ENCODE measurements at regions not wholly inside any gene's neighbourhood (a gene's known extent, or its start where the extent isn't known, plus 50 kb on each side); places are given as distances from the start of the nearest gene placed in this dataset.
"Not testable (repeated sequence)": the region's sequence is repeated elsewhere in the genome, so short reads cannot be mapped to it uniquely, and the experiment has no call there.

DNA sequence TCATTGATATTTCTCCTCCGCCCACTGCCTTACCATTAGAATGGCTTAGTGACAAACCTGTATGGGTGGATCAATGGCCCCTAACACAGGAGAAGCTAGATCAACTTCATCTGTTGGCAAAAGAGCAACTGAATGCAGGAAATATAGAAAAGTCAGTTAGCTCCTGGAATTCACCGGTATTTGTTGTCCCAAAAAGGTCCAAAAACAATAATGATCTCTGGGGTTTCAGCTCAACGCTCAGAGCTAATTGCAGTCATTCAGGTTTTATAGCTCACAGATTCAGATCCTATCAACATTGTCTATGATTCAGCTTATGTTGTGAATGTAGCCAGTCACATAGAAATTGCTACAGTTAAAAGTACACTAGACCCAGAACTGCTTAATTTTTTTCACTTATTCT lies 124.0 kb upstream of the ZCCHC13 start:
- DNase-seq: no peak

DNA sequence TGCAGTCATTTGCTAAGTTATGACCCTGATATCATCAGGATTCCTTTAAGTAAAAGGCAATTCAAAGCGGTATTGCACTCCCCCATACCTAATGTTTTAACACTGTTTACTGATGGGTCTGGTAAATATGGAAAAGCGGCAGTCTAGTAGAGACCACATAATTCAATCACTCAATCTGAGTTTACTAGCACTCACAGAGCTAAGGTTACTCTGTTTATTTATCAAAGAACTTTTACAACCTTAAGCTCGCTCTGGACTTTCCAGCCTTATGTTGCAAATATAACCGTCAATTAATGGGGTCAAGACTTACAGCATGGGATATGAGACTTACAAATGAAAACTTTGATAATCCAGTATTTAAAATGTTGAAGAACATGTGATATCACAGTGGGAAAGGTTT lies 124.5 kb upstream of the ZCCHC13 start:
- DNase-seq: no peak

DNA sequence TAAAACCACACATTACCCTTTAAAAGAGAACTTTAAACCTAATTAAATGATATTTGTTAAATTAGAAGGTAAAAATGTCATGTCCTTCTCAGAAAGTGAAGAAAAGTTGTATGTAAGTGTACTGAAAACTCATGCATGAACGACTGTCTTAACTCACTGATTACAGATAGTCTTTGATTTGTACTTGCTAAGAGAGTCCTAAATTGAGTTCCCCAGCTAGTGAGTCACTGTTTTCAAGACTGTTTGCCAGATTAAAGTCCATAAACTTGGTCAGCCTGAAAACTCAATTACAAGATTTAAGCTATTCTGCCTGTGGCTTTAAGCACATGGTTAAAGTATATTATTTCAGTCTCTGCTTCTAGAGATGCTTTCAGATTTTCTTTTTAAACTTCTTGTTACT lies 124.9 kb upstream of the ZCCHC13 start:
- DNase-seq: no peak

DNA sequence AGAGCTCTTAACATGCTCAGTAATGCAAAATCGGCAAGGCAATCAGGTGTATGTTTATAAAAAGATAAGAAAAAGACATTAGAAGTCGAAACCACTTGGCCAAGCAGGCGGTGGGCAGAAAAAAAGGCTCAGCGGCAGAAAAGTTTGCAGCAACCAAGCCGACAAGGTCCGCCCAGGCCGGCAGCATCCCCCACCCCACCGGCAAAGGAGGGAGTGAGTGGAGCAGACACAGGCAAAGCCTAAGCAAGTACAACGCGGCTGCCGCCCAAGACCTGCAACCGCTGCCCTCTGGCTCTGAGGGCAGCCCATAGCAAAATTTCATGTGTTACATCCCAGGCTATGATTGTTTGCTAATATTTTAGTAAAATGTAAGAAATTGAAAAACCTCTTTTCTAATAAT lies 125.4 kb upstream of the ZCCHC13 start:
- DNase-seq: no peak

DNA sequence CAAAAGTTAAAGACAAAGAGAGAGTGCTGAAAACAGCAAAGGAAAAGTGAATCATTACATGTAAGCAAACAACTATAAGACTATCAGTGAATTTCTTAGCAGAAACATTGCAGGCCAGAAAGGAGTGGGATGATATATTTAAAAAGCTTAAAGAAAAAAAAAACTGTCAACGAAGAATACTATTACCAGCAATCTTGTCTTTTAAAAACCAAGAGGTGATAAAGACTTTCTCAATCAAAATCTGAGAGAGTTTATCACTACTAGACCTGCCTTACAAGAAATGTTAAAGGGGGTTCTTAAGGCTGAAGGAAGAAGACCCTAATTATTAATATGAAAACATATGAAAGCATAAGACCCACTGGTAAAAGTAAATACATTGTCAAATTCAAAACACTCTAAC lies 132.5 kb upstream of the ZCCHC13 start:
- DNase-seq: no peak

DNA sequence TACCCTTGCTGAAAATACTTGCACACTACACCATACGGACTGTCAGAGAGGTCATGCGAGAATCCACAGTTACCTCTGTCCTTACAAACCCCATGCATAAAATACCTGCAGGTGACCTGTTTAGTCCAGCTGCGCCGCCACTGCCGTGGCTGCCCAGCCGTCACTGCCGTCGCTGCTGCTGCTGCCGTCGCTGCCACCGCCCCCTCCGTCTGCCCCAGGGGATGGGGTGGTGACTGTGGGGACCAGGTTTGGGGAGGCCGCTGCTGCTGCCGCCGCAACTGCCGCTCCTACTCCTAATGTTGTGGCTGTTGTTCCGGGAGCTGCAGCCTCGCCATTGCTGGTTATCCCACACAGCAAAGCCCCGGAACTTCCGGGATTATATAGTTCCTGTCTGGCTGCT lies 141.8 kb upstream of the ZCCHC13 start:
- DNase-seq: no peak

DNA sequence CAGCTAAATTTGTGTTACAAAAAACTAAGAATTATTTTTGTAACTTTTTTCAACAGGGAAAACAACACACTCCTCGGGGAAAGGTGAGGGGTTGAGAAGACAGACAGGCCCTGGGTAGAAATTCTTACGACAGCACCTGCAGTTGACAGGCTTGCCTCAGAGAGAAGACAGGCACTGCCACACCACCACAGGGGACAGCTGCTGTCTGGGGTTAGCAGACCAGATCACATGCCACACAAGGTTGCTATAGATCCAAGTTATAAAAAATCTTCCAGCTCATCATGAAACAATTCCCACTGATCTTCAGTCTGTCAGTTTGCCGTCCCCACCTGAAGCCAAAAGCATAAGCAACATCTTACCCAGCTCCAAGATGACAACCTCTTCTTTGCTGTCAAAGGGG lies 143.2 kb upstream of the ZCCHC13 start:
- no peak for DNase-seq

DNA sequence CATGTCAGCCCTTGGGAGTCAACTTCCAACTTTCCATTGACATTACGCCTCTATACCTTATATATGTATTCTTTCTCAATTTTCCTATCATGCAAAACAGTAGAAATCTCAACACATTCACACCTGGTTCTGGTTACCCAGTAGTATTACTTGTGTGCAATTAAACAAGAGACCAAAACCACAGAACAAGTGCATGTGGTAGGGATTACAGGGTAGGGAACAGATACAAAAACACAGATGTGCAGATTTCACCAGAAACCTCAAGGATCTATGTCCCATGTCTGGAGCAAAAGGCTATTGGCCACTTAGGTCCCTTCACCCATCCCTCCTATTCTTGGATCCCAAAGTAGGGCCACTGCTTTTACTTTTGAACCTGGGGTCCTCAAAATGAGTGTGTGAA lies 143.6 kb upstream of the ZCCHC13 start:
- no peak for DNase-seq

DNA sequence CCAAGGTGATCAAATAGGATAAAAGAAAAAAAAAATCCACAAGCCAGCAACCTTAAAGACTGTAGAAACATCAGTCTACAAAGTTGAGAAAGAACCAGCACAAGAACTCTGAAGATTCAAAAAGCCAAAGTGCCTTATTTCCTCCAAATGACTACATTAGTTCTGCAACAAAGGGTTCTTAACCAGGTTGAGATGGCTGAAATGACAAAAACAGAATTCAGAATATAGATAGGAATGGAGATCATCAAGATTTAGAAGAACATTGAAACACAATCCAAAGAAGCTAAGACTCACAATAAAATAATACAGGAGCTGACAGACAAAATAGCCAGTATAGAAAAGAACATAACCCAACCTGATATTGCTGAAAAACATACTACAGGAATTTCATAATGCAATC lies 156.5 kb upstream of the ZCCHC13 start:
- no peak for DNase-seq

DNA sequence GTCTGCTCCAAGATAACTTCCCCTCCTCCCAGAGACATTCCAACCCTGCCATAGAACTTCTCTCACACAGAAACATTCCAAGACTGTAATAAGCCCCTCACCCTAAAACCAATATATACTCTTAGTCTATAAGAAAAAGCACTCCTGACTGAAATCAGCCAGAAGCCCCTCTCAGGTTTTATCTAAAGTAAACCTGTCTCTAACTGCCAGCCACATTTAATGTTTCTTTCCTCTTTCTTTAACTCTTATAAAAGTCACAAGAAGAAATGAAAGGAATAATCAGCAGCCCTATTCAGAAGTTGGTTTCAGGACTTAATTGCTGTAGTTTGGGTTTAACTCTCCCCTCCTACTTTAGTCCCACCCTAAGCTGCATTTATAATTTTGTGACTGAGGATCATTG lies 165.0 kb upstream of the ZCCHC13 start:
- DNase-seq: no peak

DNA sequence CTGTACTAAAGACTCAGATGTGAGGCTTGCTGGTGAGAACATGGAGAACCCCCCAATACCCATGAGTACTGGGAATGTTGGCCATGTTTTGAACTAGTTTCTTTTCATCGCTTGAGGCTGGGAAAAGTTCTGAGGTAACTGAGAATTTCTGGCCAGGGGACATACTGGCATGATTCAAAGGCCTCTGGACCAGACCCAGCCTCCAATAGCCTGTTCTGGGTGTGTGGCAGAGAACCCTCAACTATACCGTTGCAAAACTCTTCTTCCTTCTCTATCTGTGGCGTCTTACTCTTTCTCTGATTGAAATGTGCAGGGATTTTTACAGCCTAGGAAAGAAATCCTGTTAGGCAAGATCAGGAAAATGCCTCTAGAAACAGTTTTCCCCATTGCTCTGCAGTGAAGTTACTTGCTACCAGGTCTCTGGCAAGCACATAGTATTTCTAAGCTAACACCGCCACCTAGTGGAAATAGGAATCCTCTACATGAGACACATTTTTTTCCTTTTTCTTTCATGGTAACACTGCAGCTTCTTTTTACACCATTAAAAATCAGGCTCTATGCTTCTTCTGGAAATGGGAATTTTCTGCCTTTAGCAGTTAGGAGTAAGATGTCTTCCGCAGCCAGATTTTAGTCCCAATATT lies 170.7 kb upstream of the ZCCHC13 start:
- DNase-seq: no peak

DNA sequence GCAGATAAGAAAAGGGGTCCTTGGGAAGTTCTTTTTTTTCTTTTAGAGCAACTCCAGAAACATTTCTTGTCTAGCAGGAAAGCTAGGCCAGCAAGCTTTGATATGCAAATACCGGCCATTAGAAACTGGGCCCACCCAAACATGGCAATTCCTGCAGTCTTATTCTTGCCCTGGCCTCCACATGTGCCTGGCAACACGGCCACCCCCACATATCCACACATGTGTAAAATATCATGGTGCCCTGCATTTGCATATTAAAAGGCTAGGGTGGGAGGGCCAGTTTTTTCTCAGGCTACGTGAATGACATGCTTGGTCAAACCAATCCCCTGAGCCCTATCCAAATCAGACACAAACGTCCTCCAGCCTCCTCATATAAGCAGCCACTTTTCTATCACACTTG lies 171.7 kb upstream of the ZCCHC13 start:
- DNase-seq: no peak

DNA sequence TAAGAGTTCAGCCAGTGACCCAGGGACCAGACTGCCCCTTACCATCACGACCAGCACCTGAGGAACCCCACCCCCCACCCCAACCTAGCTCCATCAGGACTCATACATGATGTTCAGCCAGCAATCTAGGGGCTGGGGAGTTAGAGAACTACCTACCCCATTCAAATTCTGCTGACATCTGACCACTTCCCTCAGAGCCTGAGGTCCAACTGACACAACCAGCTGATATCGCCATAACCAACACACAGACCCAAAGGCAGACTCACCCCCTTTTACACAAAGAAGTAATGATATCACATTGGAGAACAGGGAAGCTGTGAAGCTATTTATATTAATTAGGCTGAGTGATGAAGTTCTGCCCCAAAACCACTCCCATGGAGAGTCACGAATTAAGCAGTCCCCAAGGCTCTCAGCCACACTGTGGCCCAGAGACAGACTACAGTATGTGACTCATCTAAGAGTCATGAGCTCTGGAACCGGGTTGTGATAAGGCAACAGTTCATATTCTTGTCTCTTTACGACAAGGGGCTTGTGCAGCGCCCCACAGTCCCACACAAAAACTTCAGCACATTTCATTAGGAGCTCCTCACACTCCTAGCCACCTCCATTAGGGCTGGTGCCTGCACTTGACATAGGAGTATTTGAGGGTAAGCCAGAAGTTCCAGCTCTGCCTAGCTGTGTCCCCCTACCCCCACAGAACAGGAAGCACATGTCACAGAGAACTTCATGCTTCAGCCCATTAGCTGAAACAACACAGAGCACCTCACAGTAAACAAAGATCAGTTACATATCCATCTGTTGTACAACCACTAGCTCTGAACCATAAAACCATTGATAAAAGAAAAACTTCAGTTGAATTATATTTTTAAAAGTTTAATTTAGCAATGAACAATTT lies 184.7 kb upstream of the ZCCHC13 start:
- no peak for DNase-seq

DNA sequence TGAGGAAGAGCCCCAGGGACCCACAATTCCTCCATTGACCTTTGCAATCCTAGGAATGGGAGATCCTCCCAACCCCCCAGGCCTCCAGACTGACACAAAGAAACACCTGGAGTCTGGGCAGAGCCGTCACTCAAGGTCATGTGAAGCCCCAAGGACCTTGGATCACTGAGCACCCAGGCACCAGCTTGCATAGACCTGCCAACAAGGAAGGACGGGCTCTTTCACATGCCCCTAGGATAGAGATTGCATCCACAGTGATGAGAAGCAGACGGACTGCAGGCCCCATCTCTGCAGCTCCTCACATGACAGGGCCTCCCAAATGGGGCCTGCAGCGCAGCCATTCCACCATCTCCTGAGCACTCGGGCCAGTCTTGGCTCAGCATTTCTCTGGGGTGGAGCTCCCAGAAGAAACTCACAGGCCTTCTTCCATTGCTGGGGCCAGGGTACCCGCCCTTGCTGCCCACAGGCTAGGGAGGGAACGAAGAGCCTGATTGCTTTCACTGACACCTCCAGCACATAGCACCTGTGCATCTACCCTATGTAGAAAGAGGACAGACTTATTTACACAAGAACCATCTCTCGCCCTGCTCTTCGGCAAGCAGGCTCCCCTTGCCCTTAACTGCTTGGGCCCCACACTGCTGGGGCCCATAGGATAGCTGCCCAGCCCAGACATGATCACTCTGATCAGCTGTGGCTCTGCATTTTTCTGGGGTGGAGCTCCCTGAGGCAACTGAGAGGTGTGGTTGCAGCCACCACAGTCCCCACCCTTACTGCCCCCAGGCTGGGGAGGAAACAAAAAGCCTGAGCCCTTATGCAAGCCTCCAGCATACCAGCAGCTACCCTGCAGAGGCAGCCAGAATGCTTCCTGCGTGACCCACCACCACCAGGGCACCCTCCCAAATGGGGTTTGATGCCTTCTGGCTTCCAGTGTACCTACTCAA lies 185.7 kb upstream of the ZCCHC13 start:
- DNase-seq: no peak

DNA sequence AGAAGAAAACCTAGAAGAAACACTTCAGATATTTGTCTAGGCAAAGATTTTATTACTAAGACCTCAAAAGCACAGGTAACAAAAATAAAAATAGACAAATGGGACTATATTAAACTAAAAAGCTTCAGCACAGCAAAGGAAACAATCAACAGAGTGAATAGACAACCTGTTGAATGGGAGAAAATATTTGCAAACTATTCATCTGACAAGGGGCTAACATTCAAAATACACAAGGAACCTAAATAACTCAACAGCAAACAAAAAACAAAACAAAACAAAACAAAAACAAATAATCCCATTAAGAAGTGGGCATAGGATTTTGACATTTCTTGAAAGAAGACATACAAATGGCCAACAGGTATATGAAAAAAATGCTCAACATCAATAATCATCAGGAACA lies 192.7 kb upstream of the ZCCHC13 start:
- DNase-seq: no peak

DNA sequence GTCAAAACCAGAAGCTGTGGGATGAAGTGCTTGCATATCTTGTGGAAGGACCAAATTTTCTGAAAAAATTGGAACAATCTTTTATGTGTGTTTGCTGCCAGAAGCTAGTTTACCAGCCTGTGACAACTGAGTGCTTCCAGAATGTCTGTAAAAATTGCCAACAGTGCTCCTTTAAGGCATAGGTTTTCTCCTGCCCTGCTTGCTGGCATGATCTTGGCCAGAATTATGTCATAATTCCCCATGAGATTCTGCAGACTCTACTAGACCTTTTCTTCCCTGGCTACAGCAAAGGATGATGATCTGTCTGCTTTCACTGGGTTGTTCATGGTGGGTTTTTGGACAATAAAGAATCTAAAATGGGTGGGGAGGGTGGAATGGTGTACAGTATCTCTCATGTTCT lies 196.3 kb upstream of the ZCCHC13 start:
- no peak for DNase-seq

DNA sequence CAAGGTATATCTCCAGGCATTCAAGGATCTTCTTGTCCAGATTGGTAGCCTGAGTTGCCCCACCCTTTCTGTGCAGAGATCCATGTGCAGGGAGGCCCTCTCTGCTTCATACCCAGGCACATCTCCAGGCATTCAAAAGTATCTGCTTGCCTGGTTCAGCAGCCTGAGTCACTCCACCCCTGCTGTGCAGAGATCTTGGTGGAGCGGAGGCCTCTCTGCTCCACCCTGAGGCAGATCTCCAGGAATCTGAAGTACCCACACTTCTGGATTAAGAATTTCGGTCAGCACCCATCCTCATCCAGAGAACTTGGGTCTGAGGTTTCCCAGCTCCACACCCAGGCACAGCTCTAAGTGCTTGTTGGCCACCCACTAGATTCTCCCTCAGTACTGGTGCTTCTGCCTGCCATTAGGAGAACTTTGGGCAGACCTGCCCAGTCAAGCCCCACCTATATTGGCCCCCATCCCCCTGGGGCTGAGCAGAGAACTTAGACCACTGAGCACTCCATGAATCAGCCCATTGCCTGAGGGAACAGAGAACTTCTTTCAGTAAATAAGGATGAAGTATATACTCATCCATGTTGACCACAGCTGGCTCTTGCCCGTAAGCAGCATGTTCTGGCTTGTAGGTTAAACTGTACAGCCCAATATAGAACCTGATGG lies 199.5 kb upstream of the ZCCHC13 start:
- DNase-seq: no peak

DNA sequence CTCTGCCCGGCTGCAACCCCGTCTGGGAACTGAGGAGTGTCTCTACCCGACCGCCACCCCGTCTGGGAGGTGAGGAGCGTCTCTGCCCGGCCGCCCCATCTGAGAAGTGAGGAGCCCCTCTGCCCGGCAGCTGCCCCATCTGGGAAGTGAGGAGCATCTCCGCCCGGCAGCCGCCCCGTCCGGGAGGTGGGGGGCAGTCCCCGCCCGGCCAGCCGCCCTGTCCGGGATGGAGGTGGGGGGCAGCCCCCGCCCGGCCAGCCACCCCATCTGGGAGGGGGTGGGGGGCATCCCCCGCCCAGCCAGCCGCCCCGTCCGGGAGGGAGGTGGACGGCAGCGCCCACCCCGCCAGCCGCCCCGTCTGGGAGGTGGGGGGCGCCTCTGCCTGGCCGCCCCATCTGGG lies 205.6 kb upstream of the ZCCHC13 start:
- DNase-seq: not testable (repeated sequence)

DNA sequence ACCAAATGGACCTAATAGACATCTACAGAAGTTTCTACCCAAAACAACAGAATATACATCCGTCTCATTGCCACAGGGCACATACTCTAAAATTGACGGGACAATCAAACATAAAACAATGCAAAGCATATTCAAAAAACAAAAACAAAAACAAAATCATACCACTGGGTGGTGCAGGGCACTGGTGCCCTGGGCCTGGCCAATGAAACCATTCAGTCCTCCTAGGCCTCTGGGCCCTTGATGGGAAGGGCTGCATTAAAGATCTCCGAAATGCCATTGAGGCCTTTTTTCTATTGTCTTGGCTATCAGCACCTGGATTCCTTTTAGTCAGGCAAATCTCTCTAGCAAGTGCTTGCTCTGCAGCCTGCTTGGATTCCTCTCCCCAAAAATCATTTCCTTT lies 213.9 kb upstream of the ZCCHC13 start:
- DNase-seq: no peak

DNA sequence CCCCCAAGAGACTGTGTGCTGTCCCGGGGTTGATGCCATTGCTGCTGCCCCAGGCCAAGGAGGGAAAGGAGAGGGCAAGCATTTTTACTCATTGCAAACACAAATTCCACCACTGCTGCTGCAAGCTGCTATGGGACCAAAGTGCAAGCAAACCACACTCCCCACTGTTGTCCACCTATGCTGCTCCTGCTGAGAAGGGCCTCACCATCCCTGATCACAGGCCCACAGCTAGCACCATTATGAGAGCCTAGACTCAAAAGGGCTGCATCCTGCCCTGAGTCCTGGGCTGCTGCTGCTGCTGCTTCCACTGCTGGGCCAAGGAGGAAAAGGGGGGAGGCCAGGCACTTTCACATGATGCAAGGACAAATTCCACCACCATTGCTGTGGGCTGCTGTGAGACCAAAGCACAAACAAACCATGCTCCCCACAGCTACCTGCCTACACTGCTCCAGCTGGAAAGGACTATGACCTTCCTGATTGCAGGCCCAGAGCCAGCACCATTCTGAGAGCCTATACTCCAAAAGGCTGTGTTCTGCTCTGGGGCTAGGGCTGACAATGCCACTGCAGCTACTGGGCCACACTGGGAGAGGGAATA lies 218.2 kb upstream of the ZCCHC13 start:
- no peak for DNase-seq

DNA sequence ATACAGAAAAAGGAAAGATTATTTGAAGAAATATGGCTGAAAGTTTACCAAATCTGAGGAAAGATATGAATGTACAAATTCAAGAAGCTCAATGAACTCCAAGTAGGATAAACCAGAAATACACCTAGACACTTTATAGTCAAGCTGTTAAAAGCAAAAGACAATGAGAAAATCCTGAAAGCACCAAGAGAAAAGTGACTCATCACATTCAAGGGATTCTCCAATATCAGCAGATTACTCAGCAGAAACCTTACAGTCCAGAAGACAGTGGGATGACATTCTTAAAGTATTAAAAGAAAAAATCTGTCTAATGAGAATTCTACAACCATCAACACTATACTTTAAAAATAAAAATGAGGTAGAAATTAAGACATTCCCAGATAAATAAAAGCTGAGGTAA lies 223.8 kb upstream of the ZCCHC13 start:
- no peak for DNase-seq

DNA sequence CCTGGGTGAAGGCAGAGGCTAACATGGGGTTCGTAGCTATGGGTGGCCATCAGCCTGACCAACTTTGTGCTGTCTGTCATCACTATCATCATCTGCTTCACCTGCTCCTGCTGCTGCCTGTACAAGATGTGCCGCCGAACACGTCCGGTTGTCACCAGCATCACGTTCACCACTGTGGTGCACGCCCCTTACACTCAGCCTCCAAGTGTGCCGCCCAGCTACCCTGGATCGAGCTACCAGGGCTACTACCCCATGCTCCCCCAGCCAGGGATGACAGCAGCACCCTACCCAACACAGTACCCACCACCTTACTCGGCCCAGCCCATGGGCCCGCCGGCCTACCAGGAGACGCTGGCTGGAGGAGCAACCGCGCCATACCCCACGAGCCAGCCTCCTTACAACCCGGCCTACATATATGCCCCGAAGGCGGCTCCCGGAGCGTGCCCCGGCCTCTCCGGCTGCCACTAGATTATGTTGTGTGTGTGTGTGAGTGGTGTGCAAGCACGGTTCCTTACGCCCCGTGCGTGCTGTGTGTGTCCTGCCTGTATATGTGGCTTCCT lies 213.4 kb upstream of the XIST start:
- no peak for DNase-seq

Measured in stimulated activated CD8-positive, alpha-beta memory T cell treated with anti-CD3 and anti-CD28 coated beads, Interleukin-4, amount 100 ng/mL, for 48 hours (primary cell).